ENCODE measurements at regions not wholly inside any gene's neighbourhood (a gene's known extent, or its start where the extent isn't known, plus 50 kb on each side); places are given as distances from the start of the nearest gene placed in this dataset.

GRCh38 chr4:15340332-15340731, 87.5 kb upstream of the C1QTNF7 start:
- Histone ChIP-seq H2AFZ (ENCODE audit: low read depth, low read length) (no peak overlapping the region), H3K27me3 (ENCODE audit: insufficient read depth, low read depth, low read length) (no peaks in the 10 kb centered on the region)

GRCh38 chr4:15340902-15341732, 86.7 kb upstream of the C1QTNF7 start:
- no peak overlapping the region for H2AFZ ChIP-seq (ENCODE audit: low read depth, low read length)
- no peak overlapping the region for H3K9ac ChIP-seq (ENCODE audit: low read length)
- no peaks in the 10 kb centered on the region for H3K27me3 ChIP-seq (ENCODE audit: insufficient read depth, low read depth, low read length)
- H3K4me2 ChIP-seq (ENCODE audit: low read length), result no peak overlapping the region
- no peaks in the 10 kb centered on the region for H3K79me2 ChIP-seq (replicated peaks; ENCODE audit: insufficient read depth, low read length)
- no peaks in the 10 kb centered on the region for H3K9me3 ChIP-seq (ENCODE audit: low read length)
- H3F3A ChIP-seq (ENCODE audit: insufficient read depth, low read length, poor library complexity, severe bottlenecking), result no peaks in the 10 kb centered on the region
- H3K9me2 ChIP-seq (ENCODE audit: insufficient read depth, low read length), result no peaks in the 10 kb centered on the region
- no peak overlapping the region for H3K27ac ChIP-seq (ENCODE audit: low read length)
- H4K20me1 ChIP-seq (ENCODE audit: insufficient read depth), result no peaks in the 10 kb centered on the region
- H3K4me3 ChIP-seq (ENCODE audit: low read length), result no peak overlapping the region
- no peaks in the 10 kb centered on the region for H3K36me3 ChIP-seq (ENCODE audit: insufficient read depth, low read length)
- no peak for TF ChIP-seq REST (IDR thresholded peaks at IDR 0.05; ENCODE audit: borderline replicate concordance)
- TF ChIP-seq MXI1 (conservative IDR thresholded peaks at IDR 0.05; ENCODE audit: poor library complexity, severe bottlenecking), result no peak
- no peak for TF ChIP-seq TAF1 (IDR thresholded peaks at IDR 0.05; ENCODE audit: low read depth)
- TF ChIP-seq POLR2AphosphoS5 (IDR thresholded peaks at IDR 0.05), result no peak
- TF ChIP-seq EP300 (conservative IDR thresholded peaks at IDR 0.05; ENCODE audit: poor library complexity, severe bottlenecking), result no peak
- no peak for TF ChIP-seq SMC3 (conservative IDR thresholded peaks at IDR 0.05; ENCODE audit: poor library complexity)

More at GRCh38 chr4:15340332-15340731, 87.5 kb upstream of the C1QTNF7 start:
- no peak for TF ChIP-seq RAD21 (conservative IDR thresholded peaks at IDR 0.05)
- TF ChIP-seq TAF1 (IDR thresholded peaks at IDR 0.05; ENCODE audit: low read depth), result no peak
- no peak for TF ChIP-seq EZH2 (IDR thresholded peaks at IDR 0.05; ENCODE audit: borderline replicate concordance, insufficient read depth, low read length, poor library complexity, severe bottlenecking)
- TF ChIP-seq EP300 (conservative IDR thresholded peaks at IDR 0.05; ENCODE audit: poor library complexity, severe bottlenecking), result no peak
- TF ChIP-seq REST (IDR thresholded peaks at IDR 0.05; ENCODE audit: borderline replicate concordance), result no peak
- TF ChIP-seq SMC3 (conservative IDR thresholded peaks at IDR 0.05; ENCODE audit: poor library complexity), result no peak
- TF ChIP-seq MXI1 (conservative IDR thresholded peaks at IDR 0.05; ENCODE audit: poor library complexity, severe bottlenecking), result no peak
- no peak for TF ChIP-seq POLR2AphosphoS5 (IDR thresholded peaks at IDR 0.05)
- TF ChIP-seq CTCF (IDR thresholded peaks at IDR 0.05; ENCODE audit: poor library complexity, severe bottlenecking), result no peak
- Histone ChIP-seq H3K9me2 (ENCODE audit: insufficient read depth, low read length) (no peaks in the 10 kb centered on the region), H4K20me1 (ENCODE audit: insufficient read depth) (no peaks in the 10 kb centered on the region), H3K27ac (ENCODE audit: low read length) (no peak overlapping the region), H3F3A (ENCODE audit: insufficient read depth, low read length, poor library complexity, severe bottlenecking) (no peaks in the 10 kb centered on the region), H3K36me3 (ENCODE audit: insufficient read depth, low read length) (no peaks in the 10 kb centered on the region), H3K9me3 (ENCODE audit: low read length) (no peaks in the 10 kb centered on the region), H3K79me2 (replicated peaks; ENCODE audit: insufficient read depth, low read length) (no peaks in the 10 kb centered on the region), H3K9ac (ENCODE audit: low read length) (no peak overlapping the region), H3K4me2 (ENCODE audit: low read length) (no peak overlapping the region), H3K4me3 (ENCODE audit: low read length) (no peak overlapping the region)

Data from neural cell (in vitro differentiated cells).